ENCODE measurements at regions not wholly inside any gene's neighbourhood (a gene's known extent, or its start where the extent isn't known, plus 50 kb on each side); places are given as distances from the start of the nearest gene placed in this dataset.

GRCh38 chr2:12959935-12960334, 243.2 kb downstream of the TRIB2 start:
- no peaks in the 10 kb centered on the region for H4K20me1 ChIP-seq (ENCODE audit: insufficient read depth, low read length)
- H3K79me2 ChIP-seq (ENCODE audit: insufficient read depth, low read length): no peaks in the 10 kb centered on the region
- no peak overlapping the region for H3K4me3 ChIP-seq (replicated peaks in 1 of 3; ENCODE audit: insufficient read depth in 1 of 3, low read depth in 2 of 3, low read length in 3 of 3)
- H3K4me1 ChIP-seq (ENCODE audit: insufficient read depth, low read length): no peaks in the 10 kb centered on the region
- in situ Hi-C loops (cut with HindIII; ENCODE audit: extremely low pct_ligation_motif_present, low pct_unique_long_range_greater_than_20kb) (no loop called here), intact Hi-C loops (cut with micrococcal nuclease; ENCODE audit: unreplicated experiment) (no loop called here)
- no peaks in the 10 kb centered on the region for H3K27me3 ChIP-seq (ENCODE audit: control insufficient read depth in 1 of 2, insufficient read depth in 2 of 2, low read length in 2 of 2)
- no peak for ATAC-seq
- BruUV-seq (replicated peaks): no TSS peak
- no peak overlapping the region for H3K9ac ChIP-seq (ENCODE audit: insufficient read depth, low read depth, low read length)
- H3K4me2 ChIP-seq (ENCODE audit: low read depth, low read length): no peak overlapping the region
- no peaks in the 10 kb centered on the region for H3K9me3 ChIP-seq (ENCODE audit: low read length)
- WGBS (ENCODE audit: low lambda C conversion rate): 2% methylated on average over 2 of the region's 2 CpGs
- ChIA-PET CTCF (ENCODE audit: low intra/inter-chr PET ratio, low total read pairs) (no interaction called here), POLR2A (no interaction called here)
- TF ChIP-seq POLR2G (IDR thresholded peaks at IDR 0.05; ENCODE audit: low read depth, low read length): no peak
- no peak for TF ChIP-seq CBX5 (CRISPR knock-in tag; IDR thresholded peaks at IDR 0.05; ENCODE audit: borderline replicate concordance)
- TF ChIP-seq CBX1 (IDR thresholded peaks at IDR 0.05; ENCODE audit: low read depth): no peak
- TF ChIP-seq KAT7 (CRISPR knock-in tag; IDR thresholded peaks at IDR 0.05; ENCODE audit: borderline replicate concordance): no peak
- no peak for TF ChIP-seq ZNF432 (CRISPR knock-in tag; IDR thresholded peaks at IDR 0.05; ENCODE audit: borderline replicate concordance)
- no peak overlapping the region for H2AFZ ChIP-seq (ENCODE audit: low read length)
- no peak overlapping the region for H3K27ac ChIP-seq (ENCODE audit: extremely low read length, insufficient read depth, low read length)
- no peak for FAIRE-seq
- H3K36me3 ChIP-seq (replicated peaks in 1 of 2; ENCODE audit: control insufficient read depth in 1 of 2, insufficient read depth in 2 of 2, low read length in 2 of 2): no peaks in the 10 kb centered on the region
- no peak for DNase-seq (ENCODE audit: low spot score)

GRCh38 chr2:12960671-12961070, 243.9 kb downstream of the TRIB2 start:
- no peak overlapping the region for H2AFZ ChIP-seq (ENCODE audit: low read length)
- in situ Hi-C loops (cut with HindIII; ENCODE audit: extremely low pct_ligation_motif_present, low pct_unique_long_range_greater_than_20kb): no loop called here
- H3K4me2 ChIP-seq (ENCODE audit: low read depth, low read length): no peak overlapping the region
- FAIRE-seq (no peak), DNase-seq (ENCODE audit: low spot score) (no peak), ATAC-seq (no peak)
- no peaks in the 10 kb centered on the region for H3K27me3 ChIP-seq (ENCODE audit: control insufficient read depth in 1 of 2, insufficient read depth in 2 of 2, low read length in 2 of 2)
- no peaks in the 10 kb centered on the region for H3K36me3 ChIP-seq (replicated peaks in 1 of 2; ENCODE audit: control insufficient read depth in 1 of 2, insufficient read depth in 2 of 2, low read length in 2 of 2)
- 55% methylated on average over 1 of the region's 1 CpG for WGBS (ENCODE audit: low lambda C conversion rate)
- ChIA-PET POLR2A (no interaction called here), CTCF (ENCODE audit: low intra/inter-chr PET ratio, low total read pairs) (no interaction called here)
- no peaks in the 10 kb centered on the region for H4K20me1 ChIP-seq (ENCODE audit: insufficient read depth, low read length)
- no peaks in the 10 kb centered on the region for H3K9me3 ChIP-seq (ENCODE audit: low read length)
- H3K4me1 ChIP-seq (ENCODE audit: insufficient read depth, low read length): no peaks in the 10 kb centered on the region
- BruUV-seq (replicated peaks): no TSS peak
- H3K4me3 ChIP-seq (replicated peaks in 1 of 3; ENCODE audit: insufficient read depth in 1 of 3, low read depth in 2 of 3, low read length in 3 of 3): no peak overlapping the region
- no peaks in the 10 kb centered on the region for H3K79me2 ChIP-seq (ENCODE audit: insufficient read depth, low read length)
- H3K27ac ChIP-seq (ENCODE audit: extremely low read length, insufficient read depth, low read length): no peak overlapping the region
- no peak overlapping the region for H3K9ac ChIP-seq (ENCODE audit: insufficient read depth, low read depth, low read length)
- intact Hi-C loops (cut with micrococcal nuclease; ENCODE audit: unreplicated experiment): no loop called here
- TF ChIP-seq ZNF124 (CRISPR knock-in tag; IDR thresholded peaks at IDR 0.05) (no peak), KMT2B (CRISPR knock-in tag; IDR thresholded peaks at IDR 0.05) (no peak), RBM22 (optimal IDR thresholded peaks at IDR 0.05; ENCODE audit: low read length) (no peak), EHMT2 (IDR thresholded peaks at IDR 0.05; ENCODE audit: borderline replicate concordance, low read depth, low read length) (no peak), ASH2L (IDR thresholded peaks at IDR 0.05; ENCODE audit: insufficient read length, low read depth, low read length) (no peak), CBX5 (CRISPR knock-in tag; IDR thresholded peaks at IDR 0.05; ENCODE audit: borderline replicate concordance) (no peak), ZNF468 (CRISPR knock-in tag; IDR thresholded peaks at IDR 0.05) (no peak), ZNF276 (CRISPR knock-in tag; IDR thresholded peaks at IDR 0.05; ENCODE audit: low read depth) (no peak), ZNF607 (CRISPR knock-in tag; IDR thresholded peaks at IDR 0.05; ENCODE audit: borderline replicate concordance) (no peak), ARHGAP35 (CRISPR knock-in tag; IDR thresholded peaks at IDR 0.05; ENCODE audit: borderline replicate concordance) (no peak), POGZ (CRISPR knock-in tag; IDR thresholded peaks at IDR 0.05) (no peak), MLXIP (CRISPR knock-in tag; IDR thresholded peaks at IDR 0.05; ENCODE audit: borderline replicate concordance) (no peak)

Data from HepG2 (cell line).